SKM-1 (cell line): ENCODE measurements at regions not wholly inside any gene's neighbourhood (a gene's known extent, or its start where the extent isn't known, plus 50 kb on each side); places are given as distances from the start of the nearest gene placed in this dataset.
"Not testable (repeated sequence)": the region's sequence is repeated elsewhere in the genome, so short reads cannot be mapped to it uniquely, and the experiment has no call there.

ENCODE experiments used
- DNase-seq: peaks from one replicate; lab custom pipeline; 2025; ENCODE audit not compliant: unreplicated experiment; lab: John Stamatoyannopoulos, UW

- not testable (repeated sequence) for DNase-seq
Measured at GRCh38 chr1:176396604-176397395, 66.2 kb upstream of the PAPPA2 start.

- no peak for DNase-seq
Measured at GRCh38 chr1:176391621-176392020, 71.4 kb upstream of the PAPPA2 start.

GRCh38 chr1:176384841-176385240, 78.1 kb upstream of the PAPPA2 start:
- no peak for DNase-seq

GRCh38 chr1:176382163-176382562, 80.8 kb upstream of the PAPPA2 start:
- DNase-seq, result no peak

GRCh38 chr1:176379626-176380339, 83.2 kb upstream of the PAPPA2 start:
- DNase-seq, result no peak

GRCh38 chr1:176374967-176375569, 87.9 kb upstream of the PAPPA2 start:
- peak; percentile 78 for DNase-seq

GRCh38 chr1:176364236-176364905, 98.6 kb upstream of the PAPPA2 start:
- no peak for DNase-seq

GRCh38 chr1:176349135-176349715, 113.8 kb upstream of the PAPPA2 start:
- not testable (repeated sequence) for DNase-seq

GRCh38 chr1:176341656-176342055, 121.3 kb upstream of the PAPPA2 start:
- DNase-seq, result no peak

GRCh38 chr1:176338877-176339276, 124.1 kb upstream of the PAPPA2 start:
- no peak for DNase-seq

GRCh38 chr1:176330782-176331181, 123.7 kb upstream of the COP1 start:
- DNase-seq, result no peak

- no peak for DNase-seq
Measured at GRCh38 chr1:176325664-176326063, 118.6 kb upstream of the COP1 start.

- no peak for DNase-seq
Measured at GRCh38 chr1:176323472-176323871, 116.4 kb upstream of the COP1 start.

GRCh38 chr1:176315519-176316220, 108.6 kb upstream of the COP1 start:
- no peak for DNase-seq

- DNase-seq, result not testable (repeated sequence)
Measured at GRCh38 chr1:176296602-176297001, 89.5 kb upstream of the COP1 start.

- no peak for DNase-seq
Measured at GRCh38 chr1:176285996-176286395, 78.9 kb upstream of the COP1 start.

GRCh38 chr1:176271572-176271971, 64.5 kb upstream of the COP1 start:
- DNase-seq, result no peak
